Kidney epithelial cell (primary cell): ENCODE measurements at regions not wholly inside any gene's neighbourhood (a gene's known extent, or its start where the extent isn't known, plus 50 kb on each side); places are given as distances from the start of the nearest gene placed in this dataset.

Experiments used
- DNase-seq: peaks from one replicate; pipeline ENCODE4 v3.0.0-alpha.2; 2010; ENCODE audit warnings: low read depth
- H3K27me3 ChIP-seq: 2 replicates; pipeline ENCODE4 v1.6.0; 2011; ENCODE audit warnings: low read length; ENCODE audit not compliant: control insufficient read depth, insufficient read depth
- H3K36me3 ChIP-seq: 2 replicates; pipeline ENCODE4 v1.5.1; 2011; ENCODE audit warnings: low read length; ENCODE audit not compliant: control insufficient read depth, insufficient read depth
- H3K4me3 ChIP-seq: 2 replicates; pipeline ENCODE4 v1.5.1; 2011; ENCODE audit warnings: low read depth, mild to moderate bottlenecking, control low read depth, low read length
- TF ChIP-seq, protein P1 (sequence below): IDR thresholded peaks from 2 replicates; pipeline ENCODE4 v1.5.1; 2011; ENCODE audit warnings: mild to moderate bottlenecking, moderate library complexity, low read length, control low read depth, inconsistent platforms; ENCODE audit not compliant: insufficient read depth, poor library complexity, severe bottlenecking

DNA sequence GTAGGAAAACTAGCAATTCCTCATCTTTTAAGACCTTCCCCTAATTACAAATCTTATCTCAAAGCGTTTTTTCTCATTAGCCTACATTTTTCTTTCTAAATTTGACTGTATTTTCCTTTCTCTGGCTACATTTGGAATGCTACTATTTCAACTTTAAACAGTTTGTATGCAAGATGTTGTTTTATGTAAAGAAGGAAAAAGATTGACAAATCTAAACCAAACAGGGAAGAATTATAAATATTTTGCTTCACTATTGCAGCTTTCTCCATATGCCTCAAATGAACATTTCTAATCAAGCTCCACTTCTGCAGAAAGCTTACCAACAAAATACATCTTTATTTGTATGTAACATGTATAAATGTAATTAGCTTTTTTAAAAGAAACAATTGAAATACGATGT lies 156.2 kb downstream of the MZT1 start:
- no peaks in the 10 kb centered on the region for H3K27me3 ChIP-seq
- no peak for DNase-seq
- TF ChIP-seq, protein P1, sequence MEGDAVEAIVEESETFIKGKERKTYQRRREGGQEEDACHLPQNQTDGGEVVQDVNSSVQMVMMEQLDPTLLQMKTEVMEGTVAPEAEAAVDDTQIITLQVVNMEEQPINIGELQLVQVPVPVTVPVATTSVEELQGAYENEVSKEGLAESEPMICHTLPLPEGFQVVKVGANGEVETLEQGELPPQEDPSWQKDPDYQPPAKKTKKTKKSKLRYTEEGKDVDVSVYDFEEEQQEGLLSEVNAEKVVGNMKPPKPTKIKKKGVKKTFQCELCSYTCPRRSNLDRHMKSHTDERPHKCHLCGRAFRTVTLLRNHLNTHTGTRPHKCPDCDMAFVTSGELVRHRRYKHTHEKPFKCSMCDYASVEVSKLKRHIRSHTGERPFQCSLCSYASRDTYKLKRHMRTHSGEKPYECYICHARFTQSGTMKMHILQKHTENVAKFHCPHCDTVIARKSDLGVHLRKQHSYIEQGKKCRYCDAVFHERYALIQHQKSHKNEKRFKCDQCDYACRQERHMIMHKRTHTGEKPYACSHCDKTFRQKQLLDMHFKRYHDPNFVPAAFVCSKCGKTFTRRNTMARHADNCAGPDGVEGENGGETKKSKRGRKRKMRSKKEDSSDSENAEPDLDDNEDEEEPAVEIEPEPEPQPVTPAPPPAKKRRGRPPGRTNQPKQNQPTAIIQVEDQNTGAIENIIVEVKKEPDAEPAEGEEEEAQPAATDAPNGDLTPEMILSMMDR = no peak
- H3K36me3 ChIP-seq = no peaks in the 10 kb centered on the region
- no peak overlapping the region for H3K4me3 ChIP-seq

DNA sequence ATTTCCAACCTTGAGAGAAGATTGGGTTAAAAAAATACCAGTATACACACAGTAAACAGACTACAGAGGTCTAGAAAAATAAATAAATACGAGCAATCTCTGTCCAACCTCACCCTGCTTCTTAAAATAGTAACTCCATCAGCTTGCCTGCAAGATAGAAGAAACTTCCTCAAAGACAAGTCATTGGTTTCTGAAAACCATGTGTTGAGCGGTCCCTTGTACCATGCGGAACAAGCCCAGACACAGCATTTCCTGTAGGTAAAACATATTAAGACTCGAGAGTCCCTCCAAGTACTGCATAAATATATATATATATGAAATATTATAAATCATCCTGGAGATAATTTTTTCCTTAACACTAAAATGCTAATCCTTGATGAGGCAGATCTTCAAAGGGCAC lies 157.4 kb downstream of the MZT1 start:
- TF ChIP-seq, protein P1 = no peak
- Histone ChIP-seq H3K4me3 (no peak overlapping the region), H3K36me3 (no peaks in the 10 kb centered on the region), H3K27me3 (no peaks in the 10 kb centered on the region)
- no peak for DNase-seq

DNA sequence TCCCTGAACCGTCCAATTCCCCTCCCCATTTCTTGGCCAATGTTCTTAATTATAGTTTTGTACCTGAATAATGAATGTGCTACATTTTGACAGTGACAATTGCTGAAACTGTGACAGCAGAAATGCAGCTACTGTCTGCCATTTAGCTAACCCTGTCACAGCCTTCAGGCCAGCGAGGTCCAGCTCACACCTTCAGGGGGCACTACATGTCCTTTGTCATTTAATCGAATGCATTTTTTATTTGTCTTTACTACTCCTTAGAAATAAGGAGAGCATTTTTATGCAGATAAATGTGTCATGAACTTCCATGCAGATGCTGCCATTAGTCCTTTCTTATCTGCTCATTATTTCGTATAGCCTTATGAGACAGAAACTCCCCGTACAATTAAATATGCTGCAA lies 159.9 kb downstream of the MZT1 start:
- DNase-seq = no peak
- no peaks in the 10 kb centered on the region for H3K36me3 ChIP-seq
- TF ChIP-seq, protein P1 = no peak

GRCh38 chr13:72566526-72566925 lies 160.9 kb downstream of the MZT1 start:
- Histone ChIP-seq H3K27me3 (no peaks in the 10 kb centered on the region), H3K36me3 (no peaks in the 10 kb centered on the region), H3K4me3 (no peak overlapping the region)
- DNase-seq = no peak
- TF ChIP-seq, protein P1 = no peak

More for the DNA sequence above, 159.9 kb downstream of the MZT1 start:
- Histone ChIP-seq H3K27me3 (no peaks in the 10 kb centered on the region), H3K4me3 (no peak overlapping the region)

DNA sequence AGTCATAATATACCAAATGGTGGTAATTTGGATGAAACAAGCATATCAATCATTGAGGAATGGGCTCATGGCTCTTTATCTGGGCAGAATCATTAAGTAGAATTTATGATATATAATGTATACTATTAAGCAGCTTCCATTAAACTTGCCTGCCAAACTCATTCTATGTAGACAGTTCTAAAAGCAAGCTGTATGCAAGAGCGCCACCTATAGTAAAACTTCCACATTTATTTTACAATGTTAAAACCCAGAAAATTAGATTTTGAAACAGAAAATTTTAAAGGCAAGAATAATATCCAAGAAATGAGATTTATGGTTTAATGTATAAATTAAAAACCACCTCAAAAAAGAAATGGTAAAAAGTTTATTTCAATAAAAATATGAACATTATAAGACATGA lies 161.5 kb downstream of the MZT1 start:
- no peaks in the 10 kb centered on the region for H3K27me3 ChIP-seq
- TF ChIP-seq, protein P1 = peak; percentile 61
- no peak for DNase-seq
- H3K36me3 ChIP-seq = no peaks in the 10 kb centered on the region
- H3K4me3 ChIP-seq = no peak overlapping the region

GRCh38 chr13:72562686-72563085 lies 164.7 kb downstream of the MZT1 start:
- Histone ChIP-seq H3K36me3 (no peaks in the 10 kb centered on the region), H3K27me3 (no peaks in the 10 kb centered on the region), H3K4me3 (no peak overlapping the region)
- TF ChIP-seq, protein P1 = no peak
- no peak for DNase-seq
